ENCODE measurements at regions not wholly inside any gene's neighbourhood (a gene's known extent, or its start where the extent isn't known, plus 50 kb on each side); places are given as distances from the start of the nearest gene placed in this dataset.

DNA sequence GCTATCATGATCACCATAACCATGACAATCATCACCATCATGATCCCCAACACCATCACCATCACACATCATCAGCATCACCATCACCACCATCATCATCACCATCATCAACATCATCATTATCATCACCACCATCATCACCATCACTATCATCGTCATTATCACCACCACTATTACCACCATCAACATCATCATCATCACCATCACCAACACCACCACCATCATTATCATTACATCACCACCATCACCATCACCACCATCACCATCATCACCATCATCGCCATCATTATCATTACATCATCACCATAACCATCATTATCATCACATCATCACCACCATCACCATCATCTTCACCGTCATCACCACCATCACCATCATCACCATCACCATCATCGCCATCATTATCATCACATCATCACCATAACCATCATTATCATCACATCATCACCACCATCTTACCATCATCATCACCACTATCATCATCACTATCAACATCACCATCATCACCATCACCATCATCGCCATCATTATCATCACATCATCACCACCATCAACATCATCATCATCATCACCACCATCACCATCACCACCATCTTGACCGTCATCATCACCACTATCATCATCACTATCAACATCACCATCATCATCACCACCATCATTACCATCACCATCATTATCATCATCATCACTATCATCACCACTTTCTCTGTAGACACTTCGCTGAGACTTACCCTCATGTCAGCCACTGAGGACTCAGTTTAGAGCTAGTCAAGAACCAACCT lies 366.0 kb downstream of the C16orf95 start:
- H2AFZ ChIP-seq (ENCODE audit: low read depth, low read length) = no peak overlapping the region
- H3K4me3 ChIP-seq (ENCODE audit: low read depth in 1 of 2, low read length in 2 of 2) = no peak overlapping the region
- H3K4me1 ChIP-seq (ENCODE audit: insufficient read depth, low read length) = no peaks in the 10 kb centered on the region
- ATAC-seq (ENCODE audit: insufficient read depth, low read depth) (no peak), DNase-seq (no peak)
- H3K27me3 ChIP-seq (ENCODE audit: insufficient read depth, low read length, poor library complexity) = no peaks in the 10 kb centered on the region
- no peak for TF ChIP-seq EZH2 (IDR thresholded peaks at IDR 0.05; ENCODE audit: borderline replicate concordance, low read depth, low read length, severe bottlenecking)
- no peaks in the 10 kb centered on the region for H3K79me2 ChIP-seq (ENCODE audit: insufficient read depth, low read length)
- H3K4me2 ChIP-seq (ENCODE audit: insufficient read depth, low read length) = no peak overlapping the region
- no peak overlapping the region for H3K27ac ChIP-seq (ENCODE audit: low read length)
- no peak overlapping the region for H3K9ac ChIP-seq (ENCODE audit: low read depth, low read length)
- H3K9me3 ChIP-seq (ENCODE audit: insufficient read depth, low read length, severe bottlenecking) = no peaks in the 10 kb centered on the region
- H3K36me3 ChIP-seq (ENCODE audit: insufficient read depth, low read length) = no peaks in the 10 kb centered on the region
- no peaks in the 10 kb centered on the region for H4K20me1 ChIP-seq (ENCODE audit: insufficient read depth, low read length)

DNA sequence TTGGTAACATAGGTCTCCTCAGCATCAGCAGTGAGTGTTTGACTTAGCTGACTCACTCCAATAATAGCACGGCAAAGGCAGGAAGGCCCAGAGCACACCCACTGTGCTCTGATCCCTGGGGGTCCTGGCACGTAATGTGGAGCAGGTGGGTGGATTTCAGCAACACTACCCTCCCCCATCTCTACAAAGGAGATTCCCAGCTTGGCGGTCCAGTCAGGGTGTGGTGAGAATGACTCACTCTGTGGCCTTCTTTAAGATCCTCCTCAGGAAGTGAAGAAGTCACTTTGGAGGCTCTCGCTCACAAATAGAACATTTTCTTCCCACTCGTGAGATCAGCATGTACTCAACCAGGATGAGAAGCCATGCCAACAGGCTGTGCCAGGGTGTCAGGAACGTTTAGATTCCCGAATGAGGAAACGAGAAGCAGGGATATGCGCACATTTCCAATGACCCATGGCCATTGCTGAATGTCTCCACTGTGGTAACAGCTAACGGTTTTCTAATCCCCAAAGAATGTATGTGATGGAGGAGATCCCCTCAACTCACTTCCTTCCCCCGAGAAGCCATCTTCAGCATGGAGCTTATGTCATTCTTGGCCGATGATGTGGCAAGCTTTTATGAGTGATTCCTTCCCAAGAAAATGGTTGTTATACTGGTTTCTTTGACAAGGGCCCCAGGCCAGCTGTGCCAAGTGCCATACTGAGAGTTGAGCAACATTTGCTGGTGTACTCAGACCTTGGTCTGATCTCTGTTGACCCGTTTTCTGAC lies 365.2 kb downstream of the C16orf95 start:
- TF ChIP-seq, protein P1, sequence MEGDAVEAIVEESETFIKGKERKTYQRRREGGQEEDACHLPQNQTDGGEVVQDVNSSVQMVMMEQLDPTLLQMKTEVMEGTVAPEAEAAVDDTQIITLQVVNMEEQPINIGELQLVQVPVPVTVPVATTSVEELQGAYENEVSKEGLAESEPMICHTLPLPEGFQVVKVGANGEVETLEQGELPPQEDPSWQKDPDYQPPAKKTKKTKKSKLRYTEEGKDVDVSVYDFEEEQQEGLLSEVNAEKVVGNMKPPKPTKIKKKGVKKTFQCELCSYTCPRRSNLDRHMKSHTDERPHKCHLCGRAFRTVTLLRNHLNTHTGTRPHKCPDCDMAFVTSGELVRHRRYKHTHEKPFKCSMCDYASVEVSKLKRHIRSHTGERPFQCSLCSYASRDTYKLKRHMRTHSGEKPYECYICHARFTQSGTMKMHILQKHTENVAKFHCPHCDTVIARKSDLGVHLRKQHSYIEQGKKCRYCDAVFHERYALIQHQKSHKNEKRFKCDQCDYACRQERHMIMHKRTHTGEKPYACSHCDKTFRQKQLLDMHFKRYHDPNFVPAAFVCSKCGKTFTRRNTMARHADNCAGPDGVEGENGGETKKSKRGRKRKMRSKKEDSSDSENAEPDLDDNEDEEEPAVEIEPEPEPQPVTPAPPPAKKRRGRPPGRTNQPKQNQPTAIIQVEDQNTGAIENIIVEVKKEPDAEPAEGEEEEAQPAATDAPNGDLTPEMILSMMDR (IDR thresholded peaks at IDR 0.05; ENCODE audit: borderline replicate concordance, extremely low read depth, low read length, poor library complexity, severe bottlenecking) = no peak
- TF ChIP-seq EZH2 (IDR thresholded peaks at IDR 0.05; ENCODE audit: borderline replicate concordance, low read depth, low read length, severe bottlenecking) = no peak
- H3K27me3 ChIP-seq (ENCODE audit: insufficient read depth, low read length, poor library complexity) = no peaks in the 10 kb centered on the region
- H3K9me3 ChIP-seq (ENCODE audit: insufficient read depth, low read length, severe bottlenecking) = no peaks in the 10 kb centered on the region
- no peak overlapping the region for H2AFZ ChIP-seq (ENCODE audit: low read depth, low read length)
- no peak overlapping the region for H3K9ac ChIP-seq (ENCODE audit: low read depth, low read length)
- H3K27ac ChIP-seq (ENCODE audit: low read length) = no peak overlapping the region
- no peak overlapping the region for H3K4me2 ChIP-seq (ENCODE audit: insufficient read depth, low read length)
- H3K4me1 ChIP-seq (ENCODE audit: insufficient read depth, low read length) = no peaks in the 10 kb centered on the region
- no peak for DNase-seq
- H3K79me2 ChIP-seq (ENCODE audit: insufficient read depth, low read length) = no peaks in the 10 kb centered on the region
- H3K36me3 ChIP-seq (ENCODE audit: insufficient read depth, low read length) = no peaks in the 10 kb centered on the region
- H3K4me3 ChIP-seq (ENCODE audit: low read depth in 1 of 2, low read length in 2 of 2) = no peak overlapping the region
- no peak for ATAC-seq (ENCODE audit: insufficient read depth, low read depth)
- H4K20me1 ChIP-seq (ENCODE audit: insufficient read depth, low read length) = no peaks in the 10 kb centered on the region

DNA sequence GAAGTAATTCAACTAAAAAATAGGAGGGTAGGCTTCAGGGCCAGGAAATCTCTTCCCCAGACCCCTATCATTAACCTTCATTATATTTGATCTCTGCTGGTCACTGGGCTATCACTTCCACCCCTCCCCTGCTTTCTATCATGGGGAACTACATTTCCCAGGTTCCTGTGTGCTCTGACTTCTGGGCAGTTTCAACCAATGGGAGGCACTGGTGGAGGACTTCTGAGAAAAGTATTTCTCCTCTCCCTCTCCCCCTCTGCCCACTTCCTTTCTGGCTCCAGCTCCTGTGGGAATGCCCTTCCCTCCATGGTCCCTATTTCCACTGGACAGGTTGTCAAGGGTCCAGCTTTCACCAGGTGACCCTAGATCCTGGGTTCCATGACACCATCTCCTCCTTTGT lies 364.4 kb downstream of the C16orf95 start:
- Histone ChIP-seq H3K9me3 (ENCODE audit: insufficient read depth, low read length, severe bottlenecking) (no peaks in the 10 kb centered on the region), H2AFZ (ENCODE audit: low read depth, low read length) (no peak overlapping the region), H3K27me3 (ENCODE audit: insufficient read depth, low read length, poor library complexity) (no peaks in the 10 kb centered on the region), H3K27ac (ENCODE audit: low read length) (no peak overlapping the region), H4K20me1 (ENCODE audit: insufficient read depth, low read length) (no peaks in the 10 kb centered on the region), H3K4me2 (ENCODE audit: insufficient read depth, low read length) (no peak overlapping the region), H3K9ac (ENCODE audit: low read depth, low read length) (no peak overlapping the region), H3K79me2 (ENCODE audit: insufficient read depth, low read length) (no peaks in the 10 kb centered on the region), H3K36me3 (ENCODE audit: insufficient read depth, low read length) (no peaks in the 10 kb centered on the region), H3K4me3 (ENCODE audit: low read depth in 1 of 2, low read length in 2 of 2) (no peak overlapping the region), H3K4me1 (ENCODE audit: insufficient read depth, low read length) (no peaks in the 10 kb centered on the region)
- ATAC-seq (ENCODE audit: insufficient read depth, low read depth) = no peak
- TF ChIP-seq, protein P1 (IDR thresholded peaks at IDR 0.05; ENCODE audit: borderline replicate concordance, extremely low read depth, low read length, poor library complexity, severe bottlenecking) = no peak
- no peak for TF ChIP-seq EZH2 (IDR thresholded peaks at IDR 0.05; ENCODE audit: borderline replicate concordance, low read depth, low read length, severe bottlenecking)
- DNase-seq = no peak
